ENCODE measurements at regions not wholly inside any gene's neighbourhood (a gene's known extent, or its start where the extent isn't known, plus 50 kb on each side); places are given as distances from the start of the nearest gene placed in this dataset.

DNA sequence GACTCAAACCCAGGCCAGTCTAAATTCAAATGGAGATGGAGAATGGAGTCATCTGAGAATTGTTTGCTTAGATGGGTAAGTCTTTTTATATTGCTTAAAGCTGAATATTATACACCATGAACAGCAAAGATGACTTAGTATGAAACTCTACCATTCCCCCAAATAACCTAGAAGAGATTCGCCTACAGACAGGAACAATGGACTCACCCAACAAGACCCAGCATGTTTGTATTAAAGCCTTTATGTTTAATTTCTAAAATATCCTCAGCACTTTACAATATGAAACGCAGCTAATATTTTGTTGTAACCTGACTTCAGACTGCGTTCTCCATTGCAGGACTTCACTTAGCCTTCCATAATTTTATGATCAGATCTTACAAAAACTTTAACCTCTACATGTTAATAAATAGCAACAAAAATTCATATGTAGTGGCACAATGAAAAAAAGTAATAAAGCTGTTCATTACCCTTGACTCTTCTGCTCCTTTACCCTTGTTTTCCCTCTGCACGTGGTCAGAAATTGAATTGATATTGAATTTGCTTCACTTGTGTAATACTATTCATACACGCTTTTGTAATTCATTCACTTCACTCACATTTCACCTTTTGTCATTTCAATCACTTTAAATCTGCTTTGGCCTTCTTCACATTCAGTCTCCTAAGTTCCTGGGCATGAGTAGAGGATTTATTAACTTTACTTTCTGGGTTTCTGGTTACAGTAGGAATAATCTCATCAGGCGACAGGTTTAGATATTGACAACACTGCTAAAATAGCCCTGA lies 177.3 kb upstream of the PTBP2 start:
- TF ChIP-seq, protein P1, sequence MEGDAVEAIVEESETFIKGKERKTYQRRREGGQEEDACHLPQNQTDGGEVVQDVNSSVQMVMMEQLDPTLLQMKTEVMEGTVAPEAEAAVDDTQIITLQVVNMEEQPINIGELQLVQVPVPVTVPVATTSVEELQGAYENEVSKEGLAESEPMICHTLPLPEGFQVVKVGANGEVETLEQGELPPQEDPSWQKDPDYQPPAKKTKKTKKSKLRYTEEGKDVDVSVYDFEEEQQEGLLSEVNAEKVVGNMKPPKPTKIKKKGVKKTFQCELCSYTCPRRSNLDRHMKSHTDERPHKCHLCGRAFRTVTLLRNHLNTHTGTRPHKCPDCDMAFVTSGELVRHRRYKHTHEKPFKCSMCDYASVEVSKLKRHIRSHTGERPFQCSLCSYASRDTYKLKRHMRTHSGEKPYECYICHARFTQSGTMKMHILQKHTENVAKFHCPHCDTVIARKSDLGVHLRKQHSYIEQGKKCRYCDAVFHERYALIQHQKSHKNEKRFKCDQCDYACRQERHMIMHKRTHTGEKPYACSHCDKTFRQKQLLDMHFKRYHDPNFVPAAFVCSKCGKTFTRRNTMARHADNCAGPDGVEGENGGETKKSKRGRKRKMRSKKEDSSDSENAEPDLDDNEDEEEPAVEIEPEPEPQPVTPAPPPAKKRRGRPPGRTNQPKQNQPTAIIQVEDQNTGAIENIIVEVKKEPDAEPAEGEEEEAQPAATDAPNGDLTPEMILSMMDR (conservative IDR thresholded peaks at IDR 0.05; ENCODE audit: low read length), result no peak
- TF ChIP-seq EZH2phosphoT487 (IDR thresholded peaks at IDR 0.05; ENCODE audit: borderline replicate concordance), result no peak
